Panc1 (cell line): ENCODE measurements at regions not wholly inside any gene's neighbourhood (a gene's known extent, or its start where the extent isn't known, plus 50 kb on each side); places are given as distances from the start of the nearest gene placed in this dataset.
"Not testable (repeated sequence)": the region's sequence is repeated elsewhere in the genome, so short reads cannot be mapped to it uniquely, and the experiment has no call there.

Experiments
- ATAC-seq: fragments of 200-7000 bp; cut with Tn5 transposase; 2 replicates; pipeline ENCODE4 v1.9.1; 2020; ENCODE audit warnings: mild to moderate bottlenecking, moderate library complexity
- BruUV-seq: library from RNA; stranded (reverse); fragments of 400-500 nt; replicated peaks from 2 replicates; lab custom pipeline; 2021; lab: Mats Ljungman, UMichigan
- CTCF ChIA-PET: fragments of 300-600 bp; sonication (Branson Sonifier 250); formaldehyde crosslinking; loops from one replicate; lab custom pipeline; 2022; ENCODE audit warnings: antibody characterized with exemption; lab: Charles Lee
- POLR2A ChIA-PET: fragments of 300-600 bp; sonication (Branson Sonifier 250); formaldehyde crosslinking; loops from one replicate; lab custom pipeline; 2022; ENCODE audit warnings: antibody characterized with exemption; lab: Charles Lee
- DNase-seq: peaks from one replicate; pipeline ENCODE4 v3.0.0-alpha.2; 2010; ENCODE audit warnings: low read depth, low spot score
- H3K27ac ChIP-seq: 2 replicates; pipeline ENCODE4 v1.5.1; 2011; ENCODE audit warnings: mild to moderate bottlenecking, low read length, inconsistent platforms
- H3K27me3 ChIP-seq: fragments of 200-500 bp; sonication (Bioruptor generic); 2 replicates; pipeline ENCODE4 v1.6.0; 2014; ENCODE audit warnings: low read length, inconsistent platforms; ENCODE audit not compliant: control insufficient read depth, insufficient read depth
- H3K36me3 ChIP-seq: fragments of 200-500 bp; sonication (Bioruptor generic); 2 replicates; pipeline ENCODE4 v1.5.1; 2014; ENCODE audit warnings: inconsistent platforms, mild to moderate bottlenecking, low read length, moderate library complexity; ENCODE audit not compliant: control insufficient read depth, insufficient read depth
- H3K4me1 ChIP-seq: 2 replicates; pipeline ENCODE4 v1.5.1; 2011; ENCODE audit warnings: inconsistent platforms, mild to moderate bottlenecking, low read length, moderate library complexity; ENCODE audit not compliant: control insufficient read depth, insufficient read depth
- H3K4me3 ChIP-seq, 2 experiments: 2 replicates each; pipeline ENCODE4 v1.5.1; 2011 to 2012; ENCODE audit warnings: low read depth in 2 of 2, low read length in 2 of 2, mild to moderate bottlenecking in 2 of 2, inconsistent platforms in 1 of 2, moderate library complexity in 1 of 2
- H3K9me3 ChIP-seq: fragments of 200-500 bp; sonication (Bioruptor generic); 2 replicates; pipeline ENCODE4 v1.5.1; 2014; ENCODE audit warnings: low read depth, mild to moderate bottlenecking, inconsistent platforms, low read length, moderate library complexity; ENCODE audit not compliant: control insufficient read depth, insufficient read depth
- CTCF ChIP-seq: fragments of 450-650 bp; IDR thresholded peaks from 2 replicates; pipeline ENCODE4 v1.5.1; 2017; ENCODE audit warnings: mild to moderate bottlenecking
- POLR2AphosphoS5 ChIP-seq: IDR thresholded peaks from 2 replicates; pipeline ENCODE4 v1.6.1; 2012; ENCODE audit warnings: mild to moderate bottlenecking, low read depth, low read length, moderate library complexity
- TCF7L2 ChIP-seq: IDR thresholded peaks from 2 replicates; pipeline ENCODE4 v1.6.1; 2011; ENCODE audit warnings: mild to moderate bottlenecking, low read depth, low read length, inconsistent platforms
- in situ Hi-C: cut with HindIII; loops from 2 replicates; pipeline ENCODE4 v1.10.0; 2016; ENCODE audit warnings: low sequenced_read_pairs, low pct_unique_long_range_greater_than_20kb
- intact Hi-C: fragments of 100-400 bp; cut with micrococcal nuclease; formaldehyde crosslinking; loops from one replicate; pipeline ENCODE4 v1.10.0; 2022; ENCODE audit not compliant: unreplicated experiment

- intact Hi-C loops = no loop called here
- Histone ChIP-seq H3K27ac (peak overlapping the region; percentile 68), H3K4me1 (peaks cover 5% of the 10 kb centered on the region; the same call in 1 of the 2 replicates), H3K36me3 (no peaks in the 10 kb centered on the region), H3K9me3 (peaks cover 4% of the 10 kb centered on the region; the same call in 1 of the 2 replicates), H3K4me3 (no peak overlapping the region; a peak in 1 of 4 replicates), H3K27me3 (no peaks in the 10 kb centered on the region)
- CTCF ChIA-PET = no interaction called here
- DNase-seq (peak; percentile 64), ATAC-seq (peak; percentile 97)
- POLR2A ChIA-PET = no interaction called here
- in situ Hi-C loops = no loop called here
- TF ChIP-seq CTCF (no peak), POLR2AphosphoS5 (0 out of 2 replicates have a peak, but pooled peaks have one; percentile 47)
- BruUV-seq = no TSS peak
These were observed 511.3 kb upstream of the PCDH7 start for GRCh38 chr4:30208731-30209435.

- intact Hi-C loops, DNase-seq, H3K27me3 ChIP-seq, H3K27ac ChIP-seq, CTCF ChIA-PET, in situ Hi-C loops, H3K4me3 ChIP-seq, POLR2A ChIA-PET, H3K4me1 ChIP-seq, H3K36me3 ChIP-seq, BruUV-seq, ATAC-seq, H3K9me3 ChIP-seq: not testable (repeated sequence)
These were observed 504.2 kb upstream of the PCDH7 start for GRCh38 chr4:30215973-30216372.

- intact Hi-C loops (no loop called here), in situ Hi-C loops (no loop called here)
- no peaks in the 10 kb centered on the region for H3K27me3 ChIP-seq
- DNase-seq (no peak), ATAC-seq (no peak)
- CTCF ChIA-PET = no interaction called here
- H3K36me3 ChIP-seq = no peaks in the 10 kb centered on the region
- no peak overlapping the region for H3K27ac ChIP-seq
- H3K9me3 ChIP-seq = no peaks in the 10 kb centered on the region
- H3K4me3 ChIP-seq = no peak overlapping the region
- POLR2A ChIA-PET = no interaction called here
- TF ChIP-seq CTCF = no peak
- TF ChIP-seq TCF7L2 = no peak
- TF ChIP-seq POLR2AphosphoS5 = no peak
- no TSS peak for BruUV-seq
- H3K4me1 ChIP-seq = no peaks in the 10 kb centered on the region
These were observed 475.0 kb upstream of the PCDH7 start for GRCh38 chr4:30245140-30245539.
